Epithelial cell of proximal tubule (primary cell): ENCODE measurements at regions not wholly inside any gene's neighbourhood (a gene's known extent, or its start where the extent isn't known, plus 50 kb on each side); places are given as distances from the start of the nearest gene placed in this dataset.
"Not testable (repeated sequence)": the region's sequence is repeated elsewhere in the genome, so short reads cannot be mapped to it uniquely, and the experiment has no call there.

Experiments
- DNase-seq: peaks from one replicate; pipeline ENCODE4 v3.0.0-alpha.2; 2011; ENCODE audit warnings: low read depth
- H3K4me3 ChIP-seq: 2 replicates; pipeline ENCODE4 v1.5.1; 2011; ENCODE audit warnings: low read depth, mild to moderate bottlenecking, low read length
- CTCF ChIP-seq: conservative IDR thresholded peaks from 2 replicates; pipeline ENCODE4 v1.5.1; 2012; ENCODE audit warnings: low read depth, mild to moderate bottlenecking, low read length

DNA sequence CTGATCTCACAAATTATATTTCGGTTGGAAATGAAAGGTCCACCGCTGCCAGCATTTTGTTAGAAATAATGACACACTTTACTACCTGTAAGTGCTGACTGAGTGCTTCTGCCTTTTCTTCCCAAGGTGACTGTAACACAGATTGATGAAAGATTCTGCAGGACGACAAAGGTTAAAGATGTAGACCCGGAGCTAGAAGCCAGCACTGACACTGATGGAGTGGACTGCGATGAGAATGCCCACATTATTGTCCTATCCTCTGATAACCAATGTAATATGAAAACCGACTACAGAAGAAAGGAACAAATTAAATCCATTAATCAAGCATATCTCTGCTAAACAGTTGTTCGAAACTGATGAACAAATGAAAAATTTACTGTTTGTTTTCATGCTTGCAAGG, 666.5 kb downstream of the GBE1 start:
- DNase-seq = no peak
- no peak for TF ChIP-seq CTCF
- no peak overlapping the region for H3K4me3 ChIP-seq

- TF ChIP-seq CTCF = no peak
- H3K4me3 ChIP-seq = no peak overlapping the region
- no peak for DNase-seq
Measured at GRCh38 chr3:81087607-81088006, 673.8 kb downstream of the GBE1 start.

DNA sequence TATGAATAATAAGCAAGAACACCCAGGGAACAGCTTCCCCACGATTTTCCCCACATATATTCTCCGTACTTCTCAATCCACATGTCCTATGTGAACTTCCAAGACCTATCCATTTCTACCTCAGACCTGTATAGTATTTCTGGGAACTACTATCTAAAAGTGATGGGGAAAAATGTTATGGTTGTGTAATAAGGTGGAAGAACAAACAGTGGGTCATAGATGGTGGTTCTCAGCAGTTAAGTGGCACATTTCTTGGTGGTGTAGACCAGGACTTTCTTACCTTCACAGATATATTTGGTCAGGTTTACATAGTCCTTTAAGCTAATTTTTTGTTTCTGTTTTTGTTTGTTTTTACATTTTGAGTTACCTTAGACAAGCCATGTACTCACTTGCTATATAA, 675.1 kb downstream of the GBE1 start:
- no peak for TF ChIP-seq CTCF
- DNase-seq = no peak
- H3K4me3 ChIP-seq = no peak overlapping the region

GRCh38 chr3:81080608-81081007, 680.8 kb downstream of the GBE1 start:
- H3K4me3 ChIP-seq = no peak overlapping the region
- DNase-seq = no peak
- TF ChIP-seq CTCF = no peak

- no peak overlapping the region for H3K4me3 ChIP-seq
- TF ChIP-seq CTCF = no peak
- DNase-seq = no peak
Measured at GRCh38 chr3:81072591-81072990, 688.9 kb downstream of the GBE1 start.

GRCh38 chr3:81068546-81068945, 692.9 kb downstream of the GBE1 start:
- TF ChIP-seq CTCF = no peak
- no peak for DNase-seq
- H3K4me3 ChIP-seq = no peak overlapping the region

GRCh38 chr3:81063896-81064295, 697.5 kb downstream of the GBE1 start:
- no peak overlapping the region for H3K4me3 ChIP-seq
- TF ChIP-seq CTCF = no peak
- DNase-seq = no peak

DNA sequence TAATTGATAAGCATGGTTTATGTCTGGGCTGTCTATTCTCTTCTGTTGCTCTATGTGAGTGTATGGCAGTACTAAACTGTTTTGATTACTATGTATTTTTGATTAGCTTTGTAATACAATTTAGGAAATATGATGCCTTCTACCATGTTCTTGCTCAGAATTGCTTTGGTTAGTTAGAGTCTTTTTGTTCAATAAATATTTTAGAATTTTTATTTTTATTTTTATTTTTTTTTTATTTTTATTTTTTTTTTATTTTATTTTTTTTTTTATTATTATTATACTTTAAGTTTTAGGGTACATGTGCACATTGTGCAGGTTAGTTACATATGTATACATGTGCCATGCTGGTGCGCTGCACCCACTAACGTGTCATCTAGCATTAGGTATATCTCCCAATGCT, 710.3 kb downstream of the GBE1 start:
- not testable (repeated sequence) for DNase-seq, H3K4me3 ChIP-seq
